ENCODE measurements at regions not wholly inside any gene's neighbourhood (a gene's known extent, or its start where the extent isn't known, plus 50 kb on each side); places are given as distances from the start of the nearest gene placed in this dataset.

- TF ChIP-seq, protein P1, sequence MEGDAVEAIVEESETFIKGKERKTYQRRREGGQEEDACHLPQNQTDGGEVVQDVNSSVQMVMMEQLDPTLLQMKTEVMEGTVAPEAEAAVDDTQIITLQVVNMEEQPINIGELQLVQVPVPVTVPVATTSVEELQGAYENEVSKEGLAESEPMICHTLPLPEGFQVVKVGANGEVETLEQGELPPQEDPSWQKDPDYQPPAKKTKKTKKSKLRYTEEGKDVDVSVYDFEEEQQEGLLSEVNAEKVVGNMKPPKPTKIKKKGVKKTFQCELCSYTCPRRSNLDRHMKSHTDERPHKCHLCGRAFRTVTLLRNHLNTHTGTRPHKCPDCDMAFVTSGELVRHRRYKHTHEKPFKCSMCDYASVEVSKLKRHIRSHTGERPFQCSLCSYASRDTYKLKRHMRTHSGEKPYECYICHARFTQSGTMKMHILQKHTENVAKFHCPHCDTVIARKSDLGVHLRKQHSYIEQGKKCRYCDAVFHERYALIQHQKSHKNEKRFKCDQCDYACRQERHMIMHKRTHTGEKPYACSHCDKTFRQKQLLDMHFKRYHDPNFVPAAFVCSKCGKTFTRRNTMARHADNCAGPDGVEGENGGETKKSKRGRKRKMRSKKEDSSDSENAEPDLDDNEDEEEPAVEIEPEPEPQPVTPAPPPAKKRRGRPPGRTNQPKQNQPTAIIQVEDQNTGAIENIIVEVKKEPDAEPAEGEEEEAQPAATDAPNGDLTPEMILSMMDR (conservative IDR thresholded peaks at IDR 0.05; ENCODE audit: low read length), result no peak
- no peak for TF ChIP-seq EZH2phosphoT487 (IDR thresholded peaks at IDR 0.05; ENCODE audit: borderline replicate concordance)
These were observed 1080.3 kb downstream of the ARAP2 start for GRCh38 chr4:35164063-35164462.

All from Loucy (cell line).